H1 (cell line): ENCODE measurements at regions not wholly inside any gene's neighbourhood (a gene's known extent, or its start where the extent isn't known, plus 50 kb on each side); places are given as distances from the start of the nearest gene placed in this dataset.

Experiments used
- CHD1 ChIP-seq: IDR thresholded peaks from 2 replicates; pipeline ENCODE4 v1.6.1; 2012; ENCODE audit warnings: low read depth, low read length, improper control_type of control experiment
- CTCF ChIP-seq, 3 experiments: IDR thresholded peaks; 1 replicate in 2 of 3; 2 replicates in 1 of 3; pipeline versions ENCODE4 v1.5.1 to v1.6.1; 2011; ENCODE audit warnings: low read length in 3 of 3, mild to moderate bottlenecking in 3 of 3, inconsistent platforms in 2 of 3, low read depth in 1 of 3, moderate library complexity in 1 of 3; ENCODE audit not compliant: insufficient read depth in 1 of 3; ENCODE audit errors: control extremely low read depth in 1 of 3
- EZH2 ChIP-seq: fragments of 200-600 bp; sonication (generic); IDR thresholded peaks from 2 replicates; pipeline ENCODE4 v1.7.1; 2012; ENCODE audit warnings: low read depth, mild to moderate bottlenecking, moderate library complexity, low read length, inconsistent platforms; ENCODE audit not compliant: severe bottlenecking
- RFX5 ChIP-seq: IDR thresholded peaks from 2 replicates; pipeline ENCODE4 v1.6.1; 2011; ENCODE audit warnings: low read depth, low read length, improper control_type of control experiment, borderline replicate concordance
- SP1 ChIP-seq: IDR thresholded peaks from 2 replicates; pipeline ENCODE4 v1.6.1; 2011; ENCODE audit warnings: low read depth, low read length
- TAF1 ChIP-seq: IDR thresholded peaks from 2 replicates; pipeline ENCODE4 v1.6.1; 2011; ENCODE audit warnings: mild to moderate bottlenecking, low read depth, low read length

GRCh38 chr14:62592877-62593276, 452.4 kb downstream of the KCNH5 start:
- TF ChIP-seq SP1 (no peak), EZH2 (no peak), TAF1 (no peak), CHD1 (no peak), CTCF (IDR thresholded peaks at IDR 0.05; ENCODE audit: control extremely low read depth in 1 of 3, insufficient read depth in 1 of 3, low read depth in 1 of 3, low read length in 3 of 3) (no peak), RFX5 (no peak)
